RCC 7860 (cell line): ENCODE measurements at regions not wholly inside any gene's neighbourhood (a gene's known extent, or its start where the extent isn't known, plus 50 kb on each side); places are given as distances from the start of the nearest gene placed in this dataset.

Source experiments
- DNase-seq: peaks from one replicate; pipeline ENCODE4 v3.0.0-alpha.2; 2015; ENCODE audit warnings: low spot score
- FAIRE-seq: peaks from 2 replicates; lab custom pipeline; 2012; peaks lifted over from hg19 to GRCh38; lab: Jason Lieb, UNC

GRCh38 chr14:42113358-42114069 lies 506.8 kb downstream of the LRFN5 start:
- DNase-seq: no peak
- FAIRE-seq: no peak

- DNase-seq: no peak
- FAIRE-seq: no peak
Observed at GRCh38 chr14:42112108-42112507, 505.4 kb downstream of the LRFN5 start.

- DNase-seq (no peak), FAIRE-seq (no peak)
Observed at GRCh38 chr14:42111355-42111754, 504.7 kb downstream of the LRFN5 start.

GRCh38 chr14:42110167-42110566 lies 503.5 kb downstream of the LRFN5 start:
- FAIRE-seq (no peak), DNase-seq (peak; percentile 31)

GRCh38 chr14:42095155-42095554 lies 488.5 kb downstream of the LRFN5 start:
- no peak for FAIRE-seq
- DNase-seq: no peak

GRCh38 chr14:42090122-42090521 lies 483.4 kb downstream of the LRFN5 start:
- FAIRE-seq: no peak
- DNase-seq: no peak

GRCh38 chr14:42079911-42080310 lies 473.2 kb downstream of the LRFN5 start:
- DNase-seq (no peak), FAIRE-seq (no peak)

- FAIRE-seq: no peak
Observed at GRCh38 chr14:42078345-42078744, 471.7 kb downstream of the LRFN5 start.

GRCh38 chr14:42070031-42070430 lies 463.4 kb downstream of the LRFN5 start:
- FAIRE-seq (no peak), DNase-seq (no peak)

More at GRCh38 chr14:42078345-42078744, 471.7 kb downstream of the LRFN5 start:
- no peak for DNase-seq

GRCh38 chr14:42057111-42057510 lies 450.4 kb downstream of the LRFN5 start:
- DNase-seq (no peak), FAIRE-seq (no peak)

- FAIRE-seq (peak; percentile 68), DNase-seq (peak; percentile 43)
Observed at GRCh38 chr14:42047421-42048055, 440.9 kb downstream of the LRFN5 start.

GRCh38 chr14:42045383-42045782 lies 438.7 kb downstream of the LRFN5 start:
- no peak for FAIRE-seq

GRCh38 chr14:42028607-42029006 lies 421.9 kb downstream of the LRFN5 start:
- no peak for DNase-seq

More at GRCh38 chr14:42045383-42045782, 438.7 kb downstream of the LRFN5 start:
- DNase-seq: no peak

GRCh38 chr14:42027271-42027670 lies 420.6 kb downstream of the LRFN5 start:
- no peak for DNase-seq
- FAIRE-seq: no peak

More at GRCh38 chr14:42028607-42029006, 421.9 kb downstream of the LRFN5 start:
- FAIRE-seq: no peak

GRCh38 chr14:42023452-42023851 lies 416.8 kb downstream of the LRFN5 start:
- FAIRE-seq (no peak), DNase-seq (no peak)

GRCh38 chr14:42014301-42014700 lies 407.6 kb downstream of the LRFN5 start:
- FAIRE-seq (no peak), DNase-seq (no peak)

GRCh38 chr14:42013559-42013958 lies 406.9 kb downstream of the LRFN5 start:
- DNase-seq (no peak), FAIRE-seq (no peak)

- no peak for FAIRE-seq
- no peak for DNase-seq
Observed at GRCh38 chr14:42013153-42013552, 406.5 kb downstream of the LRFN5 start.

GRCh38 chr14:42011221-42011620 lies 404.5 kb downstream of the LRFN5 start:
- DNase-seq (no peak), FAIRE-seq (no peak)

GRCh38 chr14:42004321-42004720 lies 397.6 kb downstream of the LRFN5 start:
- no peak for FAIRE-seq
- no peak for DNase-seq

GRCh38 chr14:42002141-42002540 lies 395.5 kb downstream of the LRFN5 start:
- FAIRE-seq (peak; percentile 5), DNase-seq (no peak)

- DNase-seq (no peak), FAIRE-seq (no peak)
Observed at GRCh38 chr14:42001431-42001830, 394.8 kb downstream of the LRFN5 start.
